DND-41 (cell line): ENCODE measurements at regions not wholly inside any gene's neighbourhood (a gene's known extent, or its start where the extent isn't known, plus 50 kb on each side); places are given as distances from the start of the nearest gene placed in this dataset.

ENCODE experiments used
- CTCF ChIP-seq: IDR thresholded peaks from 2 replicates; pipeline ENCODE4 v1.5.1; 2012; ENCODE audit warnings: borderline replicate concordance, low read length, moderate library complexity, mild to moderate bottlenecking; ENCODE audit not compliant: poor library complexity, severe bottlenecking; ENCODE audit errors: extremely low read depth
- EZH2 ChIP-seq: IDR thresholded peaks from 3 replicates; pipeline ENCODE4 v1.6.1; 2012; ENCODE audit warnings: borderline replicate concordance, low read depth, mild to moderate bottlenecking, moderate library complexity, low read length, inconsistent platforms; ENCODE audit not compliant: severe bottlenecking

- no peak for TF ChIP-seq CTCF
- no peak for TF ChIP-seq EZH2
Observed at GRCh38 chr5:38636626-38637025, 80.2 kb upstream of the LIFR start.
